HG03060 (cell line): ENCODE measurements at regions not wholly inside any gene's neighbourhood (a gene's known extent, or its start where the extent isn't known, plus 50 kb on each side); places are given as distances from the start of the nearest gene placed in this dataset.
A peak's percentile ranks its signal among the peaks of the same experiment; 100 is the strongest.
"Not testable (repeated sequence)": the region's sequence is repeated elsewhere in the genome, so short reads cannot be mapped to it uniquely, and the experiment has no call there.

ENCODE experiments used
- ATAC-seq: cut with Tn5 transposase; IDR thresholded peaks from one replicate; pipeline ENCODE4 v1.9.1; 2021; ENCODE audit warnings: low read depth, moderate number of reproducible peaks; ENCODE audit not compliant: unreplicated experiment

- ATAC-seq: no peak
Observed at GRCh38 chr10:63675171-63675570, 154.0 kb downstream of the REEP3 start.

- no peak for ATAC-seq
Observed at GRCh38 chr10:63677001-63677400, 155.8 kb downstream of the REEP3 start.

DNA sequence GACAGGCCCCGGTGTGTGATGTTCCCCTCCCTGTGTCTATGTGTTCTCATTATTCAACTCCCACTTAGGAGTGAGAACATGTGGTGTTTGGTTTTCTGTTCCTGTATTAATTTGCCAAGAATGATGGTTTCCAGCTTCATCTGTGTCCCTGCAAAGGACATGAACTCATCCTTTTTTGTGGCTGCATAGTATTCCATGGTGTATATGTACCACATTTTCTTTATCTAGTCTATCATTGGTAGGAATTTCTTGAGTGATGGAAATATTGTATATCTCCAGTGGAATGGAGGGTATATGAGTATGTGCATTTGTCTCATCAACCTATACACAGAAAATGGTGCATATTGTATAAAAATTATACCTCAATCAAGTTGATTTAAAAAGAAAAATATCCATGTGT lies 159.3 kb downstream of the REEP3 start:
- ATAC-seq: not testable (repeated sequence)

- no peak for ATAC-seq
Observed at GRCh38 chr10:63681993-63682697, 160.9 kb downstream of the REEP3 start.

- ATAC-seq: not testable (repeated sequence)
Observed at GRCh38 chr10:63682698-63683052, 161.5 kb downstream of the REEP3 start.

DNA sequence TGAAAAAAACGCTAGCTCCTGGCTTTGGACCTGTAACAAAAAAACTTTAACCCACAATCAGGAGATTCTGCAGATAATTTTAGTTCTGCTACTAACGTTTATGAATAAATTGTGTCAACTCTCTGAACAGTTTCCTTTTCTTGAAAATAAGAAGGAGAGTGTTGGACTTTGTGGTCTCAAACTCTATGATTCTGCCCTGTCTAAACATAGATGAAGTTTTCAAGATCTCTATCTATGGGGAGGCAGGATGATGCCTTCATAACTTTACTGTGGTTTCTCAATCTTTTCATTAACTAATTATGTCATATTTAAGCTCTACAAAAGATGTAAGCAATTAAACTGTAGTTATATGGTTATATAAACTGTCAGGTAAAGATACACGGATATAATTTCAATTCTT lies 162.0 kb downstream of the REEP3 start:
- no peak for ATAC-seq

- ATAC-seq: no peak
Observed at GRCh38 chr10:63683686-63684085, 162.5 kb downstream of the REEP3 start.

GRCh38 chr10:63684257-63684936 lies 163.2 kb downstream of the REEP3 start:
- ATAC-seq: no peak

DNA sequence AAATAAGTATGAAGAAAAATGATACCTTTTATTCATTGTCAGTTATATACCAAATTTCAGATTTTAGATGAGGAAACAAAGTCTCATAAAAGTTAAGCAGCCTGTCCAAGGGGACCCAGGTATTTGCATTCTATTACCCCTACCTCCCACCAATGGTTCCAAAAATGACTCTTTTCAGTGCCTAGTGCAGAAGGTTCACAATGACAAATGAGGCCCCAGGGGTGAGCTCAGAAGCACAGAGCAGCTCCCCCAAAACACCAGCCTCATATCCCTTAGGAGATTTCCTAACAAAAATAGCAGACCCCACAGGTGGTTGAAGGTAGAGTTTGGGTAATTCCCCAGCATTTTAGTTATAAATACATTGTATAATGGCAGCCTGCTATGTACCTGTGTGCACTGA lies 168.6 kb downstream of the REEP3 start:
- ATAC-seq: no peak

DNA sequence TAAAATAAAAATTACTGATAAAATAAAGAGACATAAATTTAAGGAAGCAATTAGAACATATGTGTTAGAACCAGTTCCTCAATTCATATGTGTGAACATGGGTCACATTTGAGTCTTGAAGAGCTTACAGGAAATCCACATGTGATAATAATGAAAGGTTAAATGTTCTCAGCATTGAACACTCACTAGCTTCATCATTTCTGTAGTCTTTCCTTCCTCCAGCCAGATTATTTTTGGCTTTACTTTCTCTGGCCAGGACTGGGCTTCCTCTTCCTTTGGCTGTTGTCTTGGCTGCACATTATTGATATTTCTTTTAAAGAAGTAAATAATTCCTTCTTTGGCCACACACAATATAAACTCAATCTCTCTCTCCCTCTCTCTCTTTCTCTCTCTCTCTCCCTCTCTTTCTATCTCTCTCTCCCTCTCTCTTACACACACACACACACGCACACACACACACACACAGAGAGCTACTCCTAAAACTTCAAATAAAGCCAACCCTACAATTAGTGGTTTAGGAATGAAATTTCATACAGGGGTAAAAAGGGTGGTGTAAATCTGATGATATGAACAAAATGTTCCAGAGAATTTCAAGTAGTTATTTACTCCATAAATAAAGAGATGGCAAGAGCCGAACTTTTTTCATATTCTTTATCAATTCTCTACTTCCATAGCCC lies 171.2 kb downstream of the REEP3 start:
- no peak for ATAC-seq

- ATAC-seq: not testable (repeated sequence)
Observed at GRCh38 chr10:63693021-63693420, 171.8 kb downstream of the REEP3 start.

- ATAC-seq: no peak
Observed at GRCh38 chr10:63696205-63696604, 175.0 kb downstream of the REEP3 start.

- peak; percentile 45 for ATAC-seq
Observed at GRCh38 chr10:63697956-63698786, 177.0 kb downstream of the REEP3 start.

DNA sequence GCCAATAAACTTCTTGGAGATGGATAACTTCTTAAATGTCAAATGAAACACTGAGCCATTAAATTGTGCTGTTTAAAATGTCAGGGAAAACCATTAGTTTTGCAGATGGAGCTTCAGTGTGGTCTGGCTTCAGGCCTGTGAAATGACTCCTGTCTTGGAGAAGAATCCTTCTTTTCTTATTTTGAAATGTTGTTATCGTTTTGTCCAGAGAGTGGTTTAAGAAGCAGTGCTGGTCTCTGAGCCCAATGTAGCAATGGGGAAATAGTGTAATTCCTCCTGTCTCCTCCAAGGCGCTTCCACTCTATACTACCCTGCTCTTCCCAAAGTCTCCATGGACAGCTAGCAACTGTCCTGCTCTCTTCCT lies 177.6 kb downstream of the REEP3 start:
- no peak for ATAC-seq

DNA sequence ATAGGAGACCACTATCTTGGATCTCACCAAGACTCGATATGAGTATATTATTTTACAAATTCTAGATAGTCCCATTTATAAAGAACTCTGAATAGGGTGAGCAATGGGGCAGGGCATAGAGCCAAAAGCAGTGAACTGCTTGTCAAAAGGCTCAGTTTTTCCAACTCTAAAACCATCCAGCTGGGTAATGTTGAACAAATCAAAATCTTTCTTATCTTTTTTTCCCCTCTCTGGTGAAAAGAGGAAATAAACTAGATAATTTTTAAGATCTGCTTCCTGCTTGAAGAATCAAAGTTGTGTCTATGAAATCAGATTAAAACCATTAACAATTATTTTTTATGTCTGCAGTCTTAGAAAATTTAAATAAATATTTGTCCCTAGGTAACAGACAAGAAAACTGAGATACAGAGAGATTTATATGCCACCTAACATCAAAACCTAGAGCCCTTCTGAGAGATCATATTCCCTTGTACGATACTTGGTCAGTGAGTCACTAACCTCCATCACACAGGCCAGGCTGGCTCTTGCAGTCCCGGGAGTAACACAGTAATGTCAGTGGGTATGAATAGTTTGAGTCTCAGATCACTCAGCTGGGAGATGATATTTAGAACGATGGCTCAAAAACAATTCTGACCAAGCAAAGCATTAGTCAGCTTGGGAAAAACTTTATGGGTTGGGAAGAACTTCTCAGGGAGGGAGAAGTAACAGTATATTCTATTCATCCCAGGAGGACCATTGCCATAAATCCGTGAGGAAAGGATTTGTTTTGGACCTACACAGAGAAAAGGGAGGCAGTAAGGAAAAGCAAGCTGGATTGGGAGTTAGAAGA lies 178.8 kb downstream of the REEP3 start:
- ATAC-seq: no peak

DNA sequence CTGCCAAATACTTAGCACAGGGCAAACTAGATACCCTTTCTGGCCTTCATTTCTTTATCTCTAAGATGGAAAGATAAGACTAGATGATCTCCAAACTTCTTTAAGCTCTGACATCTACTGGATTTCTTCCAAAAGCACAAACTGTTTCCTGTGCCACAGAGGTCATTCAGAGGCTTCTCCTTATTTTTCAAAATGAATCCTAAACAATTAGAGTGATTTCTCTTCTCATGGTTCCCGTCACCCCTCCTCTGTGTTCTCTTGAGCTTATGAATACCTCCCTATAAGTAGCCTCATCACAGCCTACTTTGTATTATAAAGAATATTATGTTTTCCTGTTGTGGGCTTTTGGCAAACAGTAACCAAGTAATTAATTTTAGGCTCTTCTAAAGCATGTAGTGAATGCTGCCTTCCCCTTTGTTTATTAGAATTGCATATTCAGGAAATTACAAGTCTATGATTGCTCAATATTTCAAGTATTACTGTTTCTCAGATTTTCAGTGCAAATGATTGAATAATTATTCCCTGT lies 179.5 kb downstream of the REEP3 start:
- ATAC-seq: no peak

DNA sequence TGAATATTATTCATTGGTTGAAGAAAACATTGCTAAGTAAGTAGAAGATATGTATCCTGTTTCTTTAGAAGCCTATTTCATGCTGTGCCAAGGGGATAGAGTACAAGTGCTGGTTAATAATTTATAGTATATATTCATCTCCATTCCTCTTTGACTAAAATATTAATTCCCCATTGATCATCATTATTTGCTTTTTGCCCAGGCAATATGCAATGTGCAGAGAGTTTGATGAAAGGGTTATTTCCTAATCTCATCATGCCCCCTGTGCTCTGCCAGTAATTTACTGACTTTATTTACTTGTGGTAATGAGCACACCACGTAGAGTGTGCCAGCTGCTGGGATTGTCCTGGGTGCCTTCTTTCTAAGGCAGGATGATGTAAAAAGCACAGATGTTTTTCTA lies 180.9 kb downstream of the REEP3 start:
- ATAC-seq: no peak

DNA sequence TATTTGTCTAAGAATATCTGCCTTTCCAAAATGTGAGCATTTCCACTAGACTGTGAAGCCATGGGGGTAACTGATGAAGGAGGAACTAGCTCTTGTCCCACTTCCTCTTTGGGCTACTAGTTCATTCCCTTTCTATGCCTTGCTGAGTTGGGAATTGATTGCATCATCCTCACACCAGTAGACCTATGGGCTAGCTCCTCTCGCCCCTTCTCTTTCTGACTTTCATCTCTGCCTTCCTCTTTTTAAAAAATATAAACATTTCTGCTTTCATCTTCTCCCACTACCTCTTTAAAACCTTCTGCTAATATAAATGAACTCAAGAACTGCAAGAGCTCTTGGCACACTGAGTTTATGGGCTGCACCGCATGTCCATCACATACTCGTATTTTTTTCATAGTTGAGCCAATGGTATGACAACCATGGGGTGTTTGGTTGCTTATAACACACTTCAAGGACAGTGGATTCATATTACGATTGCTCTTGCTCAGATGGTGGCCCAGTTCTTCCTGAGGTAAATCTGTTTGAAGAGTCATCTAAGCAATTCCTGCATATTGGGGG lies 182.0 kb downstream of the REEP3 start:
- ATAC-seq: no peak

GRCh38 chr10:63703740-63704345 lies 182.6 kb downstream of the REEP3 start:
- no peak for ATAC-seq
